Lower leg skin (tissue), 3 donors: ENCODE measurements at regions not wholly inside any gene's neighbourhood (a gene's known extent, or its start where the extent isn't known, plus 50 kb on each side); places are given as distances from the start of the nearest gene placed in this dataset.

ENCODE experiments used
- POLR2A ChIP-seq, 2 donors: fragments of 450-650 bp; IDR thresholded peaks; one replicate each; pipeline ENCODE4 v1.6.1; 2016 to 2017; ENCODE audit warnings: antibody characterized with exemption in 2 of 2, mild to moderate bottlenecking in 1 of 2, moderate library complexity in 1 of 2
- TF ChIP-seq, protein P1 (sequence below), 3 donors: fragments of 450-650 bp; IDR thresholded peaks; one replicate each; pipeline ENCODE4 v1.5.1; 2016; ENCODE audit warnings: antibody characterized with exemption in 3 of 3, mild to moderate bottlenecking in 3 of 3, moderate library complexity in 2 of 3

GRCh38 chr1:219039682-219040154 is 134.0 kb upstream of the LYPLAL1 start:
- TF ChIP-seq, protein P1, sequence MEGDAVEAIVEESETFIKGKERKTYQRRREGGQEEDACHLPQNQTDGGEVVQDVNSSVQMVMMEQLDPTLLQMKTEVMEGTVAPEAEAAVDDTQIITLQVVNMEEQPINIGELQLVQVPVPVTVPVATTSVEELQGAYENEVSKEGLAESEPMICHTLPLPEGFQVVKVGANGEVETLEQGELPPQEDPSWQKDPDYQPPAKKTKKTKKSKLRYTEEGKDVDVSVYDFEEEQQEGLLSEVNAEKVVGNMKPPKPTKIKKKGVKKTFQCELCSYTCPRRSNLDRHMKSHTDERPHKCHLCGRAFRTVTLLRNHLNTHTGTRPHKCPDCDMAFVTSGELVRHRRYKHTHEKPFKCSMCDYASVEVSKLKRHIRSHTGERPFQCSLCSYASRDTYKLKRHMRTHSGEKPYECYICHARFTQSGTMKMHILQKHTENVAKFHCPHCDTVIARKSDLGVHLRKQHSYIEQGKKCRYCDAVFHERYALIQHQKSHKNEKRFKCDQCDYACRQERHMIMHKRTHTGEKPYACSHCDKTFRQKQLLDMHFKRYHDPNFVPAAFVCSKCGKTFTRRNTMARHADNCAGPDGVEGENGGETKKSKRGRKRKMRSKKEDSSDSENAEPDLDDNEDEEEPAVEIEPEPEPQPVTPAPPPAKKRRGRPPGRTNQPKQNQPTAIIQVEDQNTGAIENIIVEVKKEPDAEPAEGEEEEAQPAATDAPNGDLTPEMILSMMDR (IDR thresholded peaks at IDR 0.05) = no peak
- no peak for TF ChIP-seq POLR2A (IDR thresholded peaks at IDR 0.05)
